NCI-H2029 (cell line): ENCODE measurements at regions not wholly inside any gene's neighbourhood (a gene's known extent, or its start where the extent isn't known, plus 50 kb on each side); places are given as distances from the start of the nearest gene placed in this dataset.
A peak's percentile ranks its signal among the peaks of the same experiment; 100 is the strongest.

Source experiments
- DNase-seq: peaks from one replicate; lab custom pipeline; 2025; lab: John Stamatoyannopoulos, UW

DNA sequence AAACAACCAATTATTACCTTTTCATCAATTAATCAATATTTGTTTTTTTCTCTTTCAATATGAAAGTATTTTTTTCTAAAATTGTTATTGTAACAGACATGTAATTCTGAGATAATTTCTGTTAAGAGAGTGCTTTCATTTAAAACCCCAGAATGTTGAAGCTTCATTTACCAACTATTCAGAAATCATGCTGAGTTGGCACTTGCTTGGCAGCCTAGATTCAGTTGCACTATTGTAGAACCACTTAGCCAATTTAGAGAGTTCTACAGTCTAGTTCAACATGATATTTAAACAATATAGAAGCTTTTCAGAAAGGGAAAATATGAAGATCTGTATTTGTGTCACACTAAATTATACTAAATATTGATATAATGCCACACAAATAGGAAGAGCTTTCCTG is 56.1 kb upstream of the NKAIN2 start:
- no peak for DNase-seq

DNA sequence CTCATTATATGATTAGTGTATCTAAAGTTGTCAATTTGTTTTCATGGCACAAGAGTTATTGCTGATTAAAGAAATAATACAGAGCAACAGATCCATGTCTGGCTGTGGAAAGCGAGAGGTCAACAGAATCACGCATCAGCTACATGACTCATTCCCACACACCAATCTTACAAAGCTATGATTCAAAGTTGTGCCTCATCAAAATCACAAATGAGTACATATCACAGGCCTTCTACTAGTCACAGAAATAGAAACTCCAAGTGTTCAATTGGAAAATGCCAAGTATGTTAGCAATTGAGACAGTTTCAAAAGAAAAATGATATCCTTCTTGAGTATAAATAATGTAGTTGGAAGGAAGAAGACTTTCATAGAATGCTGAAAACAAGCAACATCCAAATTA is 57.8 kb upstream of the NKAIN2 start:
- no peak for DNase-seq

GRCh38 chr6:123744840-123745239 is 58.8 kb upstream of the NKAIN2 start:
- no peak for DNase-seq

DNA sequence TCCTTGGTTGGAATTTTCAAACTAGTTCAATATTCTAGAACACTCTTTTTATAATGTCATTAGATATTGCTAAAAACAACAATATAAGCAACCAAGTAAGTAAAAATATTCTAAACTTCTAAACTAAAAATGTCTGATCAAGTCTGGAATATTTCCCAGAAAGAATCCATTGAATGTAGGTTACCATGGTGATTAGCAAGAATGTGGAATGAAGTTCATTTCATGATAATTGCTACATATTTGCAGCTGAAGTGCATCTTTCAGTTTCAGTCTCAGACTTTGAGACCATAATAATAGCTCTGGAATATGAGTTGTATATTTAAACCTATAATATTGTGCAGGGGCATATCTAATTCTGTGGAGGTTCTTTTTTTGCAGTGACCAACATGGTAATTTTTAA is 61.0 kb upstream of the NKAIN2 start:
- DNase-seq: no peak

DNA sequence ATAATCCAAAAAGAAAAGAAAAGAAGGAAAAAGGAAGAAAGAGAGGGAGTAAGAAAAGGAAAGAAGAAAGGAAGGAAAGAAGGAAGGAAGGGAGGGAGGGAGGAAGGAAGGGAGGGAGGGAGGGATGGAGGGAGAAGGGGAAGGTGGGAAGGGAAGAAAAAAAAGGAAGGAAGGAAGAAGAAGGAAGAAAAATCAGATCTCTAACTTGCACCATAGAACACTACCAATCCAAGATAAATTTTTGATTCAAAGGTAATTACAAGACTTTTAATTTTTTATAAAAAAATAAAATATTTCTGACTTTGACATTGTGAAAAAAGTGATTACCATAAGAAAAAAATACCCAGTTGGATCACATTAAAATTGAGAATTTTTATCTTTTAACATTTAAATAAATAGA is 70.5 kb upstream of the NKAIN2 start:
- no peak for DNase-seq

DNA sequence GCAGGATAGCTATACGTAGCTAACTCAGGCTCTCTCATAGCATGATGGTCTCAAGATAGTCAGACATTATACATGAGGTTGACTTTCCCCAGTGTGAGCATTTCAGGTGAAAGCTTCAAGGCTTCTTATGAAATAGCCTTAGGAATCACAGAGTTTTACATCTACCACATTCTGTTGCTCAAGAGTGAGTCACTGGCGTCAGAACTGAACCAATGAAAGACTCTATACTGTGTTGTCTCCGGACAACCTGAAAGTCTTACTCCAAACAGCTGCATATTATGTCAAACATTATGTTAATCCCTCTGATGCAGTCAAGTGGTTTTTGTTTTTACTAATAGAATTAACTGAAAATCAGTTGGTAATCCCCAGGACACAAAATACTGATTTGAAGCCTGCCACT is 79.8 kb upstream of the TRDN start:
- DNase-seq: no peak

DNA sequence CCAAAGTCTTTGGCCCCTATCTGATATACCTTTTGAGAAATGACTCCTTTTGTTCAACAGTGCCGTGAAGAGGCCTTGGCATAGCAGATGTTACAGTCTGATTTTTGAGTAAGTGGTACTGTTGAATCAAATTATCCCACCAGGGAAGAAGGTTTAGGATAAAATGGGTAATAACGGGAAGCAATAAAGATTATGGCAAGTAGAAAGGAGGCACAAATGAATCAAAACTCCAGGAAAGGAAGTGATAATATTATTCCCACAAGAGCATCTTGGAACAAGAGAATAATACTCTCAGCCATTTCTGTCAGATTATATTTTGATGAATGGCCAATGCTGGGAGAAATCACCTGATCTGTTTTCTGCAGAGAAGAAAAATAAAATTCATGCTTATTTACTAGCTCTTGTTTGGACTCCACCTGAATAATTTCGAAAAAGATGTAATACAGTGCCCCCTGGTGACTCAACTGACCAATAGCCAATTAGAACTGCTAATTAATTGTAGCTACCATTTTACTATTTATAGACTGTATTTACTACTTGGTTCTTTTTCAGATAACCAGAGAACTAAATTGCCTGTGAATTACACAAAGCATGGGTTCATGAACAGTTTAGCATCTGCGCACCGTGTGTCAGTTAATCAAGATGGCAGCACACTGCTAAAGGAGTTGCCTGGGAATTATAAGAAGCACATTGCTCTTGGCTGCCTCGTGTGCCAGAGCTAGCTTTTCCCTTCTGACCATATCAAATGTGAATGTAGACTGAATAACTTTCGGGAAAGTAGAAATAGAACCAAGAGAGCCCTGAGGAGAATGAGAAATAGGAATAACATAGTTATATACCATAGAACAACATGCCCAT is 78.5 kb upstream of the TRDN start:
- peak; percentile 37 for DNase-seq

DNA sequence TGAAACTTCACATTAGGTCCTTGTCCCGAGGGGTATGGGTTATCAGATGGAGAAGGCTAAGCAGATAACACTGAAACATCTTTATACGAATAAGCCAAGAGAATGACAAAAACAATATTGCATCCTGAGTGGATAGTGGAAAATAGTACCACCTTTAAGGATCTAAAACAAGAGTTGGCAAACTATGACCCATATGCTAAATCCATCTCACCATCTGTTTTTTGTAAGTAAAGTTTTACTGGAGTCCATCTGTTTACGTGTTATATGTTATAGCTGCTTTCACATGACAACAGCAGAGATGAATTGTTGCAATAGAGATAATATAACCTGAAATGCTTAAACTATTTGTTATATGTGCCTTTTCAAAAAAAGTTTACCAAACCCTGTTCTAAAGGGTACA is 76.1 kb upstream of the TRDN start:
- DNase-seq: no peak

- DNase-seq: no peak
Measured at GRCh38 chr6:123702943-123703342, 66.2 kb upstream of the TRDN start.

- DNase-seq: no peak
Measured at GRCh38 chr6:123687864-123688263, 51.1 kb upstream of the TRDN start.
